ENCODE measurements at regions not wholly inside any gene's neighbourhood (a gene's known extent, or its start where the extent isn't known, plus 50 kb on each side); places are given as distances from the start of the nearest gene placed in this dataset.

DNA sequence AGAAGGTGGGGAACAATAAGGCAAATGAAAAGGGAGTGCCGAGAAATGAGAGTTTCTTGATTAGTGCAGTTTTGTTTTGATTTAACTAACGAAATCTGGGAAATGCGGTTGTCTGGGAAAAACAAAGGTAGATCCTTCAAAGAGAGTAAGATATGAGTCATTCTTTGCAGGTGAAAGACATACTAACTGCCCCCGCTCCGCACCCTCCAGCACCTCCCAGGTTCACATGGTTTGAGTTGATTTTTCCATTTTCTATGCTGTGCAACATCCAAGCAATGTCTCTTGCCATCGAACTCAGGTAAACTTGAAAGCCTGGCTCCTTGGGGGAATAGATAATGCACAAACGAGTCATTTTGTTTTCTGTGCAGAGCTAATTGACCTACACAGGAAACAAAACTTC lies 84.1 kb upstream of the KLF12 start:
- no peaks in the 10 kb centered on the region for H3K36me3 ChIP-seq (ENCODE audit: control insufficient read depth in 2 of 4, insufficient read depth in 4 of 4, low read length in 3 of 4)
- no peaks in the 10 kb centered on the region for H3K27me3 ChIP-seq (replicated peaks in 1 of 4; ENCODE audit: control insufficient read depth in 3 of 4, extremely low read depth in 1 of 4, insufficient read depth in 3 of 4, low read length in 3 of 4)
- H3K4me2 ChIP-seq (ENCODE audit: insufficient read depth in 1 of 2, low read depth in 2 of 2, low read length in 2 of 2) = no peak overlapping the region
- no peak overlapping the region for H2BK120ac ChIP-seq (replicated peaks; ENCODE audit: low read depth, low read length)
- H3K79me1 ChIP-seq (ENCODE audit: low read depth, low read length) = no peaks in the 10 kb centered on the region
- no peak overlapping the region for H2BK5ac ChIP-seq (ENCODE audit: low read depth, low read length)
- H4K5ac ChIP-seq (ENCODE audit: insufficient read length, low read depth, low read length) = no peak overlapping the region
- H3K9me3 ChIP-seq (ENCODE audit: insufficient read depth in 2 of 2, low read depth in 1 of 2, low read length in 1 of 2) = no peaks in the 10 kb centered on the region
- FAIRE-seq (no peak), DNase-seq (ENCODE audit: low read depth in 1 of 2, low spot score in 2 of 2) (no peak)
- no peak overlapping the region for H2BK20ac ChIP-seq (ENCODE audit: low read length)
- ChIA-PET POLR2A (ENCODE audit: partially characterized antibody) (no interaction called here), CTCF (ENCODE audit: partially characterized antibody) (interaction anchor here (0.6 to 1.1 kb wide), 5 partner anchors 11 to 726 kb away, joined by 3 to 4 read pairs (median 3); no protein-coding TSS in a partner anchor)
- no peak overlapping the region for H2AK5ac ChIP-seq (ENCODE audit: low read depth, low read length)
- no peak overlapping the region for H3K4ac ChIP-seq (replicated peaks; ENCODE audit: insufficient read length, low read depth, low read length)
- H2AFZ ChIP-seq (ENCODE audit: low read length) = no peak overlapping the region; the same call in 1 of the 2 replicates
- H3K18ac ChIP-seq (ENCODE audit: extremely low read depth, low read length) = no peak overlapping the region
- no peak overlapping the region for H4K91ac ChIP-seq (replicated peaks; ENCODE audit: insufficient read length, low read length)
- no peak for TF ChIP-seq KDM5A (IDR thresholded peaks at IDR 0.05; ENCODE audit: low read length)
- no peak for TF ChIP-seq TAF1 (IDR thresholded peaks at IDR 0.05; ENCODE audit: low read depth, low read length)
- TF ChIP-seq, protein P1, sequence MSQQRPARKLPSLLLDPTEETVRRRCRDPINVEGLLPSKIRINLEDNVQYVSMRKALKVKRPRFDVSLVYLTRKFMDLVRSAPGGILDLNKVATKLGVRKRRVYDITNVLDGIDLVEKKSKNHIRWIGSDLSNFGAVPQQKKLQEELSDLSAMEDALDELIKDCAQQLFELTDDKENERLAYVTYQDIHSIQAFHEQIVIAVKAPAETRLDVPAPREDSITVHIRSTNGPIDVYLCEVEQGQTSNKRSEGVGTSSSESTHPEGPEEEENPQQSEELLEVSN (IDR thresholded peaks at IDR 0.05) = no peak
- TF ChIP-seq SIRT6 (IDR thresholded peaks at IDR 0.05; ENCODE audit: low read length) = no peak
- TF ChIP-seq, protein P2, sequence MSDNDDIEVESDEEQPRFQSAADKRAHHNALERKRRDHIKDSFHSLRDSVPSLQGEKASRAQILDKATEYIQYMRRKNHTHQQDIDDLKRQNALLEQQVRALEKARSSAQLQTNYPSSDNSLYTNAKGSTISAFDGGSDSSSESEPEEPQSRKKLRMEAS (IDR thresholded peaks at IDR 0.05) = no peak
- no peak for TF ChIP-seq CTBP2 (IDR thresholded peaks at IDR 0.05; ENCODE audit: borderline replicate concordance, insufficient read depth, insufficient read length, low read length)
- WGBS, 2 experiments (ENCODE audit: extremely low coverage in 1 of 2, insufficient coverage in 1 of 2, insufficient read length in 1 of 2, insufficient replicate concordance in 2 of 2, low coverage in 1 of 2, low lambda C conversion rate in 2 of 2, missing lambda C conversion rate in 1 of 2) = 92% methylated on average over 7 of the region's 7 CpGs; no CpG with 5 or more reads in 1 of the 2 experiments
- H4K8ac ChIP-seq (ENCODE audit: extremely low read depth, insufficient read depth, low read length) = no peak overlapping the region
- no peaks in the 10 kb centered on the region for H3K4me1 ChIP-seq (replicated peaks in 1 of 4; ENCODE audit: control insufficient read depth in 3 of 4, insufficient read depth in 4 of 4, low read length in 3 of 4)
- no peak overlapping the region for H3K9ac ChIP-seq (replicated peaks in 1 of 4; ENCODE audit: extremely low read depth in 1 of 4, low read depth in 3 of 4, low read length in 3 of 4)
- H4K20me1 ChIP-seq (replicated peaks in 1 of 2; ENCODE audit: control insufficient read depth in 1 of 2, insufficient read depth in 2 of 2, low read length in 2 of 2) = no peaks in the 10 kb centered on the region
- H3K79me2 ChIP-seq (ENCODE audit: control insufficient read depth in 1 of 2, insufficient read depth in 2 of 2, low read length in 2 of 2) = no peaks in the 10 kb centered on the region
- no peak overlapping the region for H3K14ac ChIP-seq (ENCODE audit: insufficient read length)
- no peak overlapping the region for H2BK15ac ChIP-seq (ENCODE audit: low read length)
- no peak overlapping the region for H3K4me3 ChIP-seq (ENCODE audit: extremely low read depth in 1 of 4, insufficient read depth in 2 of 4, low read depth in 3 of 4, low read length in 4 of 4)
- no peak overlapping the region for H3K27ac ChIP-seq (ENCODE audit: low read depth, low read length)
- H3K56ac ChIP-seq (replicated peaks; ENCODE audit: insufficient read length, low read depth, low read length) = no peak overlapping the region
- no peak overlapping the region for H2BK12ac ChIP-seq (ENCODE audit: low read depth, low read length)
- no peaks in the 10 kb centered on the region; the same call in 1 of the 2 replicates for H3K23me2 ChIP-seq (ENCODE audit: low read depth, low read length)
- no peak overlapping the region for H3K23ac ChIP-seq (ENCODE audit: insufficient read length)
